H1 (cell line): ENCODE measurements at regions not wholly inside any gene's neighbourhood (a gene's known extent, or its start where the extent isn't known, plus 50 kb on each side); places are given as distances from the start of the nearest gene placed in this dataset.
A peak's percentile ranks its signal among the peaks of the same experiment; 100 is the strongest.

Experiments
- CTCF ChIA-PET: fragments of 300-600 bp; sonication (Branson Sonifier 250); formaldehyde crosslinking; loops from one replicate; lab custom pipeline; 2021; ENCODE audit not compliant: partially characterized antibody; lab: Charles Lee
- POLR2A ChIA-PET: fragments of 300-600 bp; sonication (Branson Sonifier 250); formaldehyde crosslinking; loops from one replicate; lab custom pipeline; 2021; ENCODE audit warnings: inconsistent platforms; ENCODE audit not compliant: partially characterized antibody; lab: Charles Lee
- DNase-seq, 2 experiments: peaks; one replicate each; pipeline versions ENCODE4 v3.0.0 to v3.0.0-alpha.2; 2010 to 2022; ENCODE audit warnings: low spot score in 2 of 2, low read depth in 1 of 2, mixed read lengths in 1 of 2
- FAIRE-seq: peaks from 2 replicates; lab custom pipeline; 2011; peaks lifted over from hg19 to GRCh38; lab: Jason Lieb, UNC
- H2AFZ ChIP-seq: 2 replicates; pipeline ENCODE4 v1.8.1; 2012; ENCODE audit warnings: low read length, inconsistent platforms
- H2AK5ac ChIP-seq: 2 replicates; pipeline ENCODE4 v1.6.1; 2013; ENCODE audit warnings: low read depth, low read length
- H2BK120ac ChIP-seq: replicated peaks from 2 replicates; pipeline ENCODE3; 2013; ENCODE audit warnings: low read depth, low read length, inconsistent platforms
- H2BK12ac ChIP-seq: 2 replicates; pipeline ENCODE4 v1.6.1; 2013; ENCODE audit warnings: low read depth, low read length
- H2BK15ac ChIP-seq: 2 replicates; pipeline ENCODE4 v1.6.1; 2013; ENCODE audit warnings: low read length
- H2BK20ac ChIP-seq: 2 replicates; pipeline ENCODE4 v1.6.1; 2013; ENCODE audit warnings: low read length
- H2BK5ac ChIP-seq: 2 replicates; pipeline ENCODE4 v1.6.1; 2013; ENCODE audit warnings: low read depth, low read length
- H3K14ac ChIP-seq: 2 replicates; pipeline ENCODE4 v1.6.1; 2013; ENCODE audit warnings: inconsistent platforms; ENCODE audit not compliant: insufficient read length
- H3K18ac ChIP-seq: 2 replicates; pipeline ENCODE4 v1.6.1; 2013; ENCODE audit warnings: low read length; ENCODE audit errors: extremely low read depth
- H3K23ac ChIP-seq: 2 replicates; pipeline ENCODE4 v1.6.1; 2013; ENCODE audit warnings: inconsistent platforms; ENCODE audit not compliant: insufficient read length
- H3K23me2 ChIP-seq: 2 replicates; pipeline ENCODE4 v1.6.1; 2013; ENCODE audit warnings: low read depth, low read length
- H3K27ac ChIP-seq: 2 replicates; pipeline ENCODE4 v1.6.1; 2011; ENCODE audit warnings: low read depth, low read length, inconsistent platforms
- H3K27me3 ChIP-seq, 4 experiments: replicated peaks in 1 of 4; 1 replicate in 1 of 4; 2 replicates in 3 of 4; pipeline versions ENCODE4 v1.6.1 to v1.8.1; 2011 to 2013; ENCODE audit warnings: low read length in 3 of 4, mild to moderate bottlenecking in 3 of 4, inconsistent platforms in 2 of 4, mixed read lengths in 2 of 4, moderate library complexity in 1 of 4; ENCODE audit not compliant: control insufficient read depth in 3 of 4, insufficient read depth in 3 of 4; ENCODE audit errors: extremely low read depth in 1 of 4
- H3K36me3 ChIP-seq, 4 experiments: 2 replicates each; pipeline versions ENCODE4 v1.6.1 to v1.8.1; 2011 to 2013; ENCODE audit warnings: mild to moderate bottlenecking in 4 of 4, low read length in 3 of 4, moderate library complexity in 2 of 4, control low read depth in 1 of 4, inconsistent platforms in 1 of 4; ENCODE audit not compliant: insufficient read depth in 4 of 4, control insufficient read depth in 2 of 4
- H3K4ac ChIP-seq: replicated peaks from 2 replicates; pipeline ENCODE3; 2013; ENCODE audit warnings: low read length, low read depth, mixed read lengths, inconsistent platforms; ENCODE audit not compliant: insufficient read length
- H3K4me1 ChIP-seq, 4 experiments: replicated peaks in 1 of 4; 1 replicate in 1 of 4; 2 replicates in 3 of 4; pipeline versions ENCODE4 v1.6.1 to v1.8.1; 2011 to 2013; ENCODE audit warnings: low read length in 3 of 4, inconsistent platforms in 2 of 4, mixed read lengths in 1 of 4; ENCODE audit not compliant: insufficient read depth in 4 of 4, control insufficient read depth in 3 of 4
- H3K4me2 ChIP-seq, 2 experiments: 2 replicates each; pipeline versions ENCODE4 v1.6.1 to v1.8.1; 2011 to 2013; ENCODE audit warnings: low read depth in 2 of 2, low read length in 2 of 2, control low read depth in 1 of 2, inconsistent platforms in 1 of 2, mild to moderate bottlenecking in 1 of 2; ENCODE audit not compliant: insufficient read depth in 1 of 2
- H3K4me3 ChIP-seq, 4 experiments: fragments of 200-600, 300-600 bp in 1 of 4; sonication (generic), shearing (Covaris generic), sonication (Bioruptor Twin) in 1 of 4; 2 replicates each; pipeline versions ENCODE4 v1.5.1 to v1.8.1; 2011 to 2016; ENCODE audit warnings: low read length in 4 of 4, low read depth in 3 of 4, control low read depth in 2 of 4, inconsistent platforms in 2 of 4, mild to moderate bottlenecking in 2 of 4, mixed read lengths in 1 of 4, moderate library complexity in 1 of 4; ENCODE audit not compliant: insufficient read depth in 2 of 4; ENCODE audit errors: extremely low read depth in 1 of 4
- H3K56ac ChIP-seq: replicated peaks from 2 replicates; pipeline ENCODE3; 2013; ENCODE audit warnings: low read depth, mild to moderate bottlenecking, mixed read lengths, low read length, inconsistent platforms; ENCODE audit not compliant: insufficient read length
- H3K79me1 ChIP-seq: 2 replicates; pipeline ENCODE4 v1.6.1; 2013; ENCODE audit warnings: low read depth, low read length, control low read depth
- H3K79me2 ChIP-seq, 2 experiments: 2 replicates each; pipeline versions ENCODE4 v1.6.1 to v1.8.1; 2012 to 2013; ENCODE audit warnings: low read length in 2 of 2, mild to moderate bottlenecking in 2 of 2, inconsistent platforms in 1 of 2; ENCODE audit not compliant: insufficient read depth in 2 of 2, control insufficient read depth in 1 of 2
- H3K9ac ChIP-seq, 4 experiments: replicated peaks in 1 of 4; 1 replicate in 1 of 4; 2 replicates in 3 of 4; pipeline versions ENCODE4 v1.6.1 to v1.8.1; 2011 to 2013; ENCODE audit warnings: low read depth in 3 of 4, low read length in 3 of 4, control low read depth in 2 of 4, mild to moderate bottlenecking in 2 of 4, moderate library complexity in 2 of 4, inconsistent platforms in 1 of 4; ENCODE audit errors: extremely low read depth in 1 of 4
- H3K9me3 ChIP-seq, 2 experiments: 2 replicates each; pipeline versions ENCODE4 v1.6.1 to v1.8.1; 2012 to 2013; ENCODE audit warnings: mild to moderate bottlenecking in 2 of 2, moderate library complexity in 2 of 2, control low read depth in 1 of 2, inconsistent platforms in 1 of 2, low read depth in 1 of 2, low read length in 1 of 2, mixed read lengths in 1 of 2; ENCODE audit not compliant: insufficient read depth in 2 of 2
- H4K20me1 ChIP-seq, 2 experiments: replicated peaks in 1 of 2; 2 replicates each; pipeline versions ENCODE3 to v1.8.1; 2011 to 2013; ENCODE audit warnings: inconsistent platforms in 2 of 2, low read length in 2 of 2, mild to moderate bottlenecking in 1 of 2; ENCODE audit not compliant: insufficient read depth in 2 of 2, control insufficient read depth in 1 of 2
- H4K5ac ChIP-seq: 2 replicates; pipeline ENCODE4 v1.6.1; 2013; ENCODE audit warnings: low read length, low read depth, mixed read lengths, inconsistent platforms; ENCODE audit not compliant: insufficient read length
- H4K8ac ChIP-seq: 2 replicates; pipeline ENCODE4 v1.8.0; 2013; ENCODE audit warnings: mild to moderate bottlenecking, moderate library complexity, low read length, inconsistent platforms; ENCODE audit not compliant: insufficient read depth; ENCODE audit errors: extremely low read depth
- H4K91ac ChIP-seq: replicated peaks from 2 replicates; pipeline ENCODE3; 2013; ENCODE audit warnings: low read length, mixed read lengths, inconsistent platforms; ENCODE audit not compliant: insufficient read length
- CHD1 ChIP-seq: IDR thresholded peaks from 2 replicates; pipeline ENCODE4 v1.6.1; 2012; ENCODE audit warnings: low read depth, low read length, improper control_type of control experiment
- SP1 ChIP-seq: IDR thresholded peaks from 2 replicates; pipeline ENCODE4 v1.6.1; 2011; ENCODE audit warnings: low read depth, low read length
- WGBS, 2 experiments: shearing (Covaris generic) in 1 of 2; methylation state at CpG; one replicate each; pipeline versions ENCODE4 v1.1.6 to v1.1.7; 2013 to 2015; ENCODE audit warnings: low lambda C conversion rate in 2 of 2, mixed read lengths in 2 of 2, inconsistent platforms in 1 of 2, low coverage in 1 of 2, missing lambda C conversion rate in 1 of 2; ENCODE audit not compliant: insufficient replicate concordance in 2 of 2, insufficient coverage in 1 of 2, insufficient read length in 1 of 2; ENCODE audit errors: extremely low coverage in 1 of 2, missing lambda C conversion rate in 1 of 2; 5-methylcytosine and 5-hydroxymethylcytosine counted together

GRCh38 chr1:69172003-69173000, 395.4 kb upstream of the LRRC7 start:
- no peak for FAIRE-seq
- POLR2A ChIA-PET: no interaction called here
- 78% methylated on average over 7 of the region's 7 CpGs; no CpG with 5 or more reads in 1 of the 2 experiments for WGBS, 2 experiments

More at GRCh38 chr1:69172003-69173000, 395.4 kb upstream of the LRRC7 start:
- no peak overlapping the region for H3K18ac ChIP-seq
- H4K8ac ChIP-seq: no peak overlapping the region
- no peak overlapping the region for H3K27ac ChIP-seq
- no peaks in the 10 kb centered on the region for H4K20me1 ChIP-seq
- no peak overlapping the region for H3K4me3 ChIP-seq
- H2AK5ac ChIP-seq: no peak overlapping the region
- no peak overlapping the region for H3K23ac ChIP-seq
- TF ChIP-seq SP1 (no peak), CHD1 (no peak)
- H4K5ac ChIP-seq: no peak overlapping the region
- no peak overlapping the region for H3K56ac ChIP-seq
- no peak for DNase-seq
- no peak overlapping the region for H2BK15ac ChIP-seq
- no peak overlapping the region for H2BK120ac ChIP-seq
- H3K4me2 ChIP-seq: no peak overlapping the region
- H3K14ac ChIP-seq: no peak overlapping the region
- 0 out of 2 replicates have a peak overlapping the region, but pooled peaks have one; percentile 9 for H2AFZ ChIP-seq
- CTCF ChIA-PET: interaction anchor here (0.5 to 1.5 kb wide), 4 partner anchors 15 to 1045 kb away, joined by 3 to 4 read pairs (median 3); no protein-coding TSS in a partner anchor
- H2BK12ac ChIP-seq: no peak overlapping the region
- H3K9ac ChIP-seq: no peak overlapping the region; a peak in 1 of 7 replicates
- H3K79me2 ChIP-seq: no peaks in the 10 kb centered on the region
- peaks cover 10 to 17% of the 10 kb centered on the region in 2 experiments; a peak in 2 of 4 replicates for H3K9me3 ChIP-seq
- H3K4me1 ChIP-seq: no peaks in the 10 kb centered on the region
- H3K27me3 ChIP-seq: no peaks in the 10 kb centered on the region
- no peak overlapping the region for H2BK20ac ChIP-seq
- H3K4ac ChIP-seq: no peak overlapping the region
- H3K79me1 ChIP-seq: no peaks in the 10 kb centered on the region
- H4K91ac ChIP-seq: no peak overlapping the region
- no peak overlapping the region for H2BK5ac ChIP-seq
- H3K36me3 ChIP-seq: no peaks in the 10 kb centered on the region
- H3K23me2 ChIP-seq: no peaks in the 10 kb centered on the region
